HCT116 (cell line): ENCODE measurements at regions not wholly inside any gene's neighbourhood (a gene's known extent, or its start where the extent isn't known, plus 50 kb on each side); places are given as distances from the start of the nearest gene placed in this dataset.

Experiments
- ATF3 ChIP-seq: IDR thresholded peaks from 2 replicates; pipeline ENCODE4 v1.6.1; 2012
- CTCF ChIP-seq, 3 experiments: fragments of 200-600 bp in 1 of 3; sonication (generic) in 1 of 3; IDR thresholded peaks in 2 of 3; conservative IDR thresholded peaks in 1 of 3; 2 replicates each; pipeline ENCODE4 v1.5.1; 2012 to 2017; ENCODE audit warnings: low read depth in 2 of 3, low read length in 2 of 3, antibody characterized with exemption in 1 of 3, borderline replicate concordance in 1 of 3, control low read depth in 1 of 3, mild to moderate bottlenecking in 1 of 3, mixed read lengths in 1 of 3, mixed run types in 1 of 3, moderate library complexity in 1 of 3; ENCODE audit not compliant: insufficient read depth in 1 of 3
- EZH2 ChIP-seq: fragments of 200-600 bp; sonication (generic); IDR thresholded peaks from 2 replicates; pipeline ENCODE4 v1.6.1; 2017; ENCODE audit warnings: antibody characterized with exemption, mixed run types
- EZH2phosphoT487 ChIP-seq: fragments of 200-600 bp; IDR thresholded peaks from 2 replicates; pipeline ENCODE4 v1.6.1; 2018; ENCODE audit warnings: antibody characterized with exemption, borderline replicate concordance
- MAX ChIP-seq: IDR thresholded peaks from 2 replicates; pipeline ENCODE4 v1.6.1; 2012
- POLR2A ChIP-seq: IDR thresholded peaks from 2 replicates; pipeline ENCODE4 v1.7.0; 2011; ENCODE audit warnings: borderline replicate concordance; ENCODE audit not compliant: insufficient read depth, insufficient read length; ENCODE audit errors: extremely low read depth
- POLR2AphosphoS5 ChIP-seq: IDR thresholded peaks from 2 replicates; pipeline ENCODE4 v1.6.1; 2011; ENCODE audit warnings: mild to moderate bottlenecking, low read depth, low read length, moderate library complexity
- SRF ChIP-seq: IDR thresholded peaks from 2 replicates; pipeline ENCODE4 v1.6.1; 2012; ENCODE audit warnings: low read depth
- TF ChIP-seq, protein P1 (sequence below): IDR thresholded peaks from 2 replicates; pipeline ENCODE4 v1.6.1; 2012; ENCODE audit warnings: low read depth

- no peak for TF ChIP-seq CTCF (IDR thresholded peaks at IDR 0.05 in 2 of 3, conservative IDR thresholded peaks at IDR 0.05 in 1 of 3; ENCODE audit: borderline replicate concordance in 1 of 3, insufficient read depth in 1 of 3, low read depth in 2 of 3, low read length in 2 of 3)
- TF ChIP-seq EZH2, result no peak
- TF ChIP-seq EZH2phosphoT487, result no peak
- no peak for TF ChIP-seq SRF
- TF ChIP-seq MAX, result no peak
- no peak for TF ChIP-seq POLR2A
- TF ChIP-seq, protein P1, sequence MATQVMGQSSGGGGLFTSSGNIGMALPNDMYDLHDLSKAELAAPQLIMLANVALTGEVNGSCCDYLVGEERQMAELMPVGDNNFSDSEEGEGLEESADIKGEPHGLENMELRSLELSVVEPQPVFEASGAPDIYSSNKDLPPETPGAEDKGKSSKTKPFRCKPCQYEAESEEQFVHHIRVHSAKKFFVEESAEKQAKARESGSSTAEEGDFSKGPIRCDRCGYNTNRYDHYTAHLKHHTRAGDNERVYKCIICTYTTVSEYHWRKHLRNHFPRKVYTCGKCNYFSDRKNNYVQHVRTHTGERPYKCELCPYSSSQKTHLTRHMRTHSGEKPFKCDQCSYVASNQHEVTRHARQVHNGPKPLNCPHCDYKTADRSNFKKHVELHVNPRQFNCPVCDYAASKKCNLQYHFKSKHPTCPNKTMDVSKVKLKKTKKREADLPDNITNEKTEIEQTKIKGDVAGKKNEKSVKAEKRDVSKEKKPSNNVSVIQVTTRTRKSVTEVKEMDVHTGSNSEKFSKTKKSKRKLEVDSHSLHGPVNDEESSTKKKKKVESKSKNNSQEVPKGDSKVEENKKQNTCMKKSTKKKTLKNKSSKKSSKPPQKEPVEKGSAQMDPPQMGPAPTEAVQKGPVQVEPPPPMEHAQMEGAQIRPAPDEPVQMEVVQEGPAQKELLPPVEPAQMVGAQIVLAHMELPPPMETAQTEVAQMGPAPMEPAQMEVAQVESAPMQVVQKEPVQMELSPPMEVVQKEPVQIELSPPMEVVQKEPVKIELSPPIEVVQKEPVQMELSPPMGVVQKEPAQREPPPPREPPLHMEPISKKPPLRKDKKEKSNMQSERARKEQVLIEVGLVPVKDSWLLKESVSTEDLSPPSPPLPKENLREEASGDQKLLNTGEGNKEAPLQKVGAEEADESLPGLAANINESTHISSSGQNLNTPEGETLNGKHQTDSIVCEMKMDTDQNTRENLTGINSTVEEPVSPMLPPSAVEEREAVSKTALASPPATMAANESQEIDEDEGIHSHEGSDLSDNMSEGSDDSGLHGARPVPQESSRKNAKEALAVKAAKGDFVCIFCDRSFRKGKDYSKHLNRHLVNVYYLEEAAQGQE, result no peak
- TF ChIP-seq ATF3, result no peak
- TF ChIP-seq POLR2AphosphoS5, result no peak
Measured at GRCh38 chr5:25345240-25345771, 700.5 kb upstream of the CDH10 start.
